BJ (cell line): ENCODE measurements at regions not wholly inside any gene's neighbourhood (a gene's known extent, or its start where the extent isn't known, plus 50 kb on each side); places are given as distances from the start of the nearest gene placed in this dataset.

Source experiments
- CTCF ChIA-PET: fragments of 350-600 bp; formaldehyde crosslinking; extraction: SDS; loops from one replicate; lab custom pipeline; 2021; ENCODE audit warnings: antibody characterized with exemption, inconsistent platforms; lab: Yijun Ruan, JAX
- POLR2A ChIA-PET: fragments of 300-600 bp; sonication (Branson Sonifier 250); formaldehyde crosslinking; extraction: SDS; loops from one replicate; lab custom pipeline; 2021; ENCODE audit warnings: antibody characterized with exemption; lab: Charles Lee
- DNase-seq: peaks from one replicate; pipeline ENCODE4 v3.0.0-alpha.2; 2011; ENCODE audit warnings: low read depth
- H3K27me3 ChIP-seq: 2 replicates; pipeline ENCODE4 v1.6.0; 2011; ENCODE audit warnings: low read length; ENCODE audit not compliant: control insufficient read depth, insufficient read depth
- H3K36me3 ChIP-seq: 2 replicates; pipeline ENCODE4 v1.5.1; 2011; ENCODE audit warnings: low read length; ENCODE audit not compliant: control insufficient read depth, insufficient read depth
- H3K4me3 ChIP-seq: 2 replicates; pipeline ENCODE4 v1.5.1; 2011; ENCODE audit warnings: low read depth, mild to moderate bottlenecking, control low read depth, low read length
- TF ChIP-seq, protein P1 (sequence below): IDR thresholded peaks from 2 replicates; pipeline ENCODE4 v1.5.1; 2011; ENCODE audit warnings: low read depth, mild to moderate bottlenecking, control low read depth, inconsistent platforms, low read length, moderate library complexity; ENCODE audit not compliant: insufficient read depth

DNA sequence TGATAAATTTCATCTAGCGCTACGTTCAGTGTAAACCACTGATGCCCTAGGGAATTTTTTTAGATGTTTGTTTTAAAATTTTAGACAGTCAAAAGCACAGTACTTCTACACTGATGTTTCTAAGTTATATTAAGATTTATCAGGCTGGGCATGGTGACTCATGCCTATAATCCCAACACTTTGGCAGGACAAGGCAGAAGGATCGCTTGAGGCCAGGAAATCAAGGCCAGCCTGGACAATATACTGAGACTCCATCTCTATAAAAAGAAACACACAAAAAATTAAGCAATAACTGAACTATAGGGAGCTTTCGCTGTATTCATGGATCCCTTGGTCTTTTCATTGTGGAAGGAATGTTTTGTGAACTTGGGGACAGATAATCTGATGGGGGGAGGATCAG, 50.6 kb upstream of the MAPRE2 start:
- ChIA-PET CTCF (no interaction called here), POLR2A (no interaction called here)
- Histone ChIP-seq H3K4me3 (no peak overlapping the region), H3K27me3 (0 out of 2 replicates have a peak, but pooled peaks cover 2% of the 10 kb centered on the region), H3K36me3 (no peaks in the 10 kb centered on the region)
- no peak for DNase-seq
- TF ChIP-seq, protein P1, sequence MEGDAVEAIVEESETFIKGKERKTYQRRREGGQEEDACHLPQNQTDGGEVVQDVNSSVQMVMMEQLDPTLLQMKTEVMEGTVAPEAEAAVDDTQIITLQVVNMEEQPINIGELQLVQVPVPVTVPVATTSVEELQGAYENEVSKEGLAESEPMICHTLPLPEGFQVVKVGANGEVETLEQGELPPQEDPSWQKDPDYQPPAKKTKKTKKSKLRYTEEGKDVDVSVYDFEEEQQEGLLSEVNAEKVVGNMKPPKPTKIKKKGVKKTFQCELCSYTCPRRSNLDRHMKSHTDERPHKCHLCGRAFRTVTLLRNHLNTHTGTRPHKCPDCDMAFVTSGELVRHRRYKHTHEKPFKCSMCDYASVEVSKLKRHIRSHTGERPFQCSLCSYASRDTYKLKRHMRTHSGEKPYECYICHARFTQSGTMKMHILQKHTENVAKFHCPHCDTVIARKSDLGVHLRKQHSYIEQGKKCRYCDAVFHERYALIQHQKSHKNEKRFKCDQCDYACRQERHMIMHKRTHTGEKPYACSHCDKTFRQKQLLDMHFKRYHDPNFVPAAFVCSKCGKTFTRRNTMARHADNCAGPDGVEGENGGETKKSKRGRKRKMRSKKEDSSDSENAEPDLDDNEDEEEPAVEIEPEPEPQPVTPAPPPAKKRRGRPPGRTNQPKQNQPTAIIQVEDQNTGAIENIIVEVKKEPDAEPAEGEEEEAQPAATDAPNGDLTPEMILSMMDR = no peak

DNA sequence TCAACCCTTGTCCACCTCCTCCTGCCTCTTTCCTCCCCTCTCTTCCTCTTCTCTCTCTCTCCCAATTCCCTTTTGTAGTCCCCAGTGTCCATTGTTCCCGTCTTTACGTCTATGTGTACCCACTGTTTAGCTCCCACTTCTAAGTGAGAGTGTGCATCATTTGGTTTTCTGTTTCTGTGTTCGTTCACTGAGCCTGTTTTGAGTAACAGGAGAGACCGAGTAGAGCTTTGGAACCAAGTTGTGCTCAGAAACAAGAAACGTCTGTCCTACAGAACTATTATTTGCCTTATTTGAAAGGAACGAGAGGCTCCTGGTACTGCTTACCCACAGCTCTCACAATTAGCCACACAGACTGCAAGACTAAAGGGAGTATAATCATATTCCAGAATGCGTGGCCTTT, 50.1 kb upstream of the MAPRE2 start:
- TF ChIP-seq, protein P1 = no peak
- Histone ChIP-seq H3K36me3 (no peaks in the 10 kb centered on the region), H3K4me3 (no peak overlapping the region), H3K27me3 (0 out of 2 replicates have a peak, but pooled peaks cover 2% of the 10 kb centered on the region)
- ChIA-PET CTCF (no interaction called here), POLR2A (no interaction called here)
- no peak for DNase-seq
